ENCODE measurements at regions not wholly inside any gene's neighbourhood (a gene's known extent, or its start where the extent isn't known, plus 50 kb on each side); places are given as distances from the start of the nearest gene placed in this dataset.

DNA sequence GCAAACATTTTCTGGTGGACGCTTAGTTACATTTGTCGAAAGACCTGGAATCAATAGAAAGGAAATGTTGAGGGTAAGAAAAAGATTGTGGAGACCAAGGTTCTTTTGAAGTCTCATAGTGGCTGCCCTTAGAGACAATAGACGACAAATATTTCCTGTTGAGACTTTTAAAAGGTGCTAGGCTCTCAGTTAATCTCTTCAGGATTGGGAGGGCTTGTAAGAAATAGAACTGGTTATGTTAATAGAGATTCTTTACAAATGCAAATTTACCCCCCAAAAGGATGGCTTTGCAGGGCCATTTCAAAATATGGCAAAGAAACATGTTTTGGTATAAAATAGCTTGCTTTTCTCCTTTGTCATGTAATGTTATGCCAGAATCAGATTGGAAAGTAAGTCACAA lies 428.2 kb upstream of the CTNND2 start:
- Histone ChIP-seq H3K4me3 (no peak overlapping the region), H3K27me3 (no peaks in the 10 kb centered on the region), H3K9me3 (no peaks in the 10 kb centered on the region), H3K4me1 (no peaks in the 10 kb centered on the region), H3K27ac (no peak overlapping the region), H3K36me3 (no peaks in the 10 kb centered on the region)
- DNase-seq, result no peak
- TF ChIP-seq, protein P1, sequence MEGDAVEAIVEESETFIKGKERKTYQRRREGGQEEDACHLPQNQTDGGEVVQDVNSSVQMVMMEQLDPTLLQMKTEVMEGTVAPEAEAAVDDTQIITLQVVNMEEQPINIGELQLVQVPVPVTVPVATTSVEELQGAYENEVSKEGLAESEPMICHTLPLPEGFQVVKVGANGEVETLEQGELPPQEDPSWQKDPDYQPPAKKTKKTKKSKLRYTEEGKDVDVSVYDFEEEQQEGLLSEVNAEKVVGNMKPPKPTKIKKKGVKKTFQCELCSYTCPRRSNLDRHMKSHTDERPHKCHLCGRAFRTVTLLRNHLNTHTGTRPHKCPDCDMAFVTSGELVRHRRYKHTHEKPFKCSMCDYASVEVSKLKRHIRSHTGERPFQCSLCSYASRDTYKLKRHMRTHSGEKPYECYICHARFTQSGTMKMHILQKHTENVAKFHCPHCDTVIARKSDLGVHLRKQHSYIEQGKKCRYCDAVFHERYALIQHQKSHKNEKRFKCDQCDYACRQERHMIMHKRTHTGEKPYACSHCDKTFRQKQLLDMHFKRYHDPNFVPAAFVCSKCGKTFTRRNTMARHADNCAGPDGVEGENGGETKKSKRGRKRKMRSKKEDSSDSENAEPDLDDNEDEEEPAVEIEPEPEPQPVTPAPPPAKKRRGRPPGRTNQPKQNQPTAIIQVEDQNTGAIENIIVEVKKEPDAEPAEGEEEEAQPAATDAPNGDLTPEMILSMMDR (IDR thresholded peaks at IDR 0.05), result no peak
- no peak for TF ChIP-seq POLR2A (IDR thresholded peaks at IDR 0.05)

DNA sequence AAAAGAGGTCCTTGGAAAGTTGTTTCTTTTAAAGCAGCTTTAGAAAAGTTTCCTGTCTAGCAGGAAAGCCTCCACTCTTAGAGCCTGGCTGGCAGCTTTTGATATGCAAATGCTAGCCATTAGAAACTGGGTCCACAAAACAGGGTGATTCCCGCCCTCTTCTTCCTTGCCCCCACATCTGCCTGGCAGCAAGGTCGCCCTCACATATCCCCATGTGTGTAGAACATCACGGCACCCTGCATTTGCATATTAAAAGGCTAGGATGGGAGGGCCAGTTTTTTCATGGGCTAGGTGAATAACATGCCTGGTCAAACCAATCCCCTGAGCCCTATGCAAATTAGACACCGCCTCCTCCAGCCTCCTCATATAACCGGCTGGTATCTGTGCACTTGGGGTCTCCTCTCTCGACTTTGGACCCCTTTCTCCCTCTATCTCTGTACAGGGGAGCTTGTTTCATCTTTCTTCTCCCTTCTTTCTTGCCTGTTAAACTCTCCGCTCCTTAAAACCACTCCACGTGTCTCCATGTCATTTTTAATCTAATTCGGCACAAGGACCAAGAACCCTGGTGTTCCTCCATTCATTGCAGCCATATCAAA lies 426.8 kb upstream of the CTNND2 start:
- Histone ChIP-seq H3K36me3 (no peaks in the 10 kb centered on the region), H3K4me3 (no peak overlapping the region), H3K9me3 (no peaks in the 10 kb centered on the region), H3K27me3 (no peaks in the 10 kb centered on the region), H3K4me1 (no peaks in the 10 kb centered on the region), H3K27ac (no peak overlapping the region)
- TF ChIP-seq, protein P1 (IDR thresholded peaks at IDR 0.05), result no peak
- TF ChIP-seq POLR2A (IDR thresholded peaks at IDR 0.05), result no peak
- DNase-seq, result no peak

DNA sequence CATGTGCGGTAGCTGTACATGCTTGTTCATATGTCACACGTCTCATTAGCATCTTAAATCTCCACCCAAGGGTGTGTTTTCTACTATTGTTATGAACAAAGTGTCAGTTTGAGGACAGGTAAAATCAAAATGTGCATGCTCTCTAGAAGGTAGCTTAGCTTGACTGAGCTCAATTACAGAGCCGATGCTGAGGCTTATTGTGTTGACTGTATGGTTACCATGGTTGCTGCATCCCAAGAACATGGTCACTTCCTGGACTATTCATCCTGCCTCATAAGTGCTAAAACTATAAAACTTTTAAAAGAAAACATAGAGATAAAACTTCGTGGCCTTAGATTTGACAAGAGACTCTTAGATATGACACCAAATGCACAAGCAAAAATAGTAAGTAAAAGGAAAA lies 426.1 kb upstream of the CTNND2 start:
- no peaks in the 10 kb centered on the region for H3K9me3 ChIP-seq
- DNase-seq, result no peak
- no peak for TF ChIP-seq POLR2A (IDR thresholded peaks at IDR 0.05)
- TF ChIP-seq, protein P1 (IDR thresholded peaks at IDR 0.05), result no peak
- H3K27ac ChIP-seq, result no peak overlapping the region
- H3K4me3 ChIP-seq, result no peak overlapping the region
- no peaks in the 10 kb centered on the region for H3K4me1 ChIP-seq
- no peaks in the 10 kb centered on the region for H3K36me3 ChIP-seq
- H3K27me3 ChIP-seq, result no peaks in the 10 kb centered on the region

DNA sequence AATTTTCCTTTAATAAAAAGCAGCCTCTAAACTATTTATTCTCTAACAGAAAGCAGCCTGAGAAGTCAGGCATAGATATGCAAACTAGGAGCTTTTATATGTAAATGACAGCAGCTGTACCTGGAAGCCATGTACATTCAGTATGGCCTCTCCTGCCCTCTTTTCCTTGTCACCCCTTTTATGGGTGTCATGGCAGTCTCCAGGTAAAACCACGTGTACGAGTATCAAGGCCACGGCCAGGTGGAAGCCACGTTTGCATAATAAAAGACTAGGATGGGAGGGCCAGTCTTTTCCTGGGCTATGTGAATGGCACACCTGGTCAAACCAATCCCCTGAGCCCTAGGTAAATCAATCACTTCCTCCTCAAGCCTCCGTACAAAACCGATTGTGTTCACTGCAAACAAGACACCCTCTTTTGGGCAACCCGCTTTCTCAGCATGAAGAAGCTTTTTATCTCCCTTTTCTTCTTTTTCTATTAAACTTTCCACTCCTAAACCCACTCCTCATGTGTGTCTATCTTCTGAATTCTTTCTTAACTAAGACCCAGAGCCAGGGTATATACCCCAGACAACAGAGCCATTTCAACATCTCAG lies 419.5 kb upstream of the CTNND2 start:
- Histone ChIP-seq H3K27me3 (no peaks in the 10 kb centered on the region), H3K4me1 (no peaks in the 10 kb centered on the region), H3K9me3 (no peaks in the 10 kb centered on the region), H3K4me3 (no peak overlapping the region), H3K27ac (no peak overlapping the region), H3K36me3 (no peaks in the 10 kb centered on the region)
- TF ChIP-seq POLR2A (IDR thresholded peaks at IDR 0.05), result no peak
- TF ChIP-seq, protein P1 (IDR thresholded peaks at IDR 0.05), result no peak
- no peak for DNase-seq

DNA sequence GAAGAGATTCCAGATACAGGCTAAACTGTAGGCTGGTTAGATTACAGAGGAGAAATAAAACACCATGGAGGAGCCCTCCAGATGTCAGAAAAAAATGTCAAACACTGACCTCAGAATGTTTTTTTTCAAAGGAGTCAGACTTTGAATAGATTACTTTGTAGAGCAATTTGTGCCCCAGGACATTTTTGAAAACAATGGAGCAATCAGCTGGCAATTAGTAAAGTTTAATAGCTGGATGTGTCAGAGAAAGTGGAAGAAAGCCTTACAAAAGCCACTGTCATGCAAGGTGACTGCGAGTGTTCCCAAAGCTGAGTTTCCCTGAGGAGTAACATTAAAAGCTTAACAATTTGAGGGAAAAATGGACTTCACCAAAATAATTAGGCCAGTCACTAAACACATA lies 417.8 kb upstream of the CTNND2 start:
- no peak for TF ChIP-seq POLR2A (IDR thresholded peaks at IDR 0.05)
- TF ChIP-seq, protein P1 (IDR thresholded peaks at IDR 0.05), result no peak
- H3K9me3 ChIP-seq, result no peaks in the 10 kb centered on the region
- H3K36me3 ChIP-seq, result no peaks in the 10 kb centered on the region
- H3K27ac ChIP-seq, result no peak overlapping the region
- H3K4me1 ChIP-seq, result no peaks in the 10 kb centered on the region
- no peaks in the 10 kb centered on the region for H3K27me3 ChIP-seq
- no peak overlapping the region for H3K4me3 ChIP-seq
- DNase-seq, result no peak

Data from Peyer's patch (tissue), 4 donors.